ENCODE measurements at regions not wholly inside any gene's neighbourhood (a gene's known extent, or its start where the extent isn't known, plus 50 kb on each side); places are given as distances from the start of the nearest gene placed in this dataset.
A peak's percentile ranks its signal among the peaks of the same experiment; 100 is the strongest.
"Not testable (repeated sequence)": the region's sequence is repeated elsewhere in the genome, so short reads cannot be mapped to it uniquely, and the experiment has no call there.

DNA sequence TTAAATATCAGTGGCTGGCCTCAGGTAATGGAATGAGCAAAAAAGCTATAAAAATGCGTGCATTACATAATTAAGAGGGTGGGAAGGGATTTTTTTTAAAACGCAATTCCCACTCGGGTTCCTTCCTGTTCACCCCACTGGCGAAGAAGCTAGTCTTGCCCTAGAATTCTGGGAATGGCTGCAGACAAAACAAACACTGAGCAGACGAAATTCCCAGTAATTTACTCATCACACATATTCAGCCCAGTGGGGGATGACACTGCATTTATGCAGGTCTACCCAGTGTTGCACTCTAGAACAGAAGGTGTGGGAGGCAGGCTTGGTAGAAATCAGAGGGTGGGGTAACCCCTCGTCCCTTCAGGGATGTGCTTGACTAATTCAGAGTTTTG is 2695.0 kb upstream of the DEFB115 start:
- no peak for DNase-seq

DNA sequence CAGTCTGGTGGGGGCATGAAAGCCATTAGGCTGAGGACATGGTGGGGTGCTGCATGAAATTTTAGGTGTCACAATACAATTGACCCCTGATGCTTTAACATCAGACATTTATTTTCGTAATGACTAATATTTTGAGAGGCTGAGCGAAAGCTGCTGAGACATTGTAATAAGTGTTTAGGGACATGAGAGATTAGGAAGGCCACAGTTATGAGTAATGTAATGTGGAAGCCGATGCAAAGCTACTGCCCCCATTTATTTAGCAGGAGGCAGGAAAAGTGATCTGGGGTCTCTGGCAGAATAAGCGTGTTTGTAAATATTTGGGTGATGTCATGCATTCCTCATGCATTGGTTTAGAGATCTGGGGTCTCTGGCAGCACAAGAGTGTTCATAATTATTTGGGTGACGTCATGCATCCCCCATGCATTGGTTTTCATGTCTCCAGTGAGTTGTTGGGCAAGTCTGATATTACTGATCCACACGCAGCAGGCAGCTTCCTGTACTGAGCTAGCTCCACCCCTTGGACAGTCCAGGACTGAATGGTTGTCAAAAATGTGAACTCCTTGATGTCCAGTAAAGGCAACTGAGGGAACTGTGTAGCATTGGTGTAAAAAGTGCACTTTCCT is 2694.5 kb upstream of the DEFB115 start:
- not testable (repeated sequence) for DNase-seq

DNA sequence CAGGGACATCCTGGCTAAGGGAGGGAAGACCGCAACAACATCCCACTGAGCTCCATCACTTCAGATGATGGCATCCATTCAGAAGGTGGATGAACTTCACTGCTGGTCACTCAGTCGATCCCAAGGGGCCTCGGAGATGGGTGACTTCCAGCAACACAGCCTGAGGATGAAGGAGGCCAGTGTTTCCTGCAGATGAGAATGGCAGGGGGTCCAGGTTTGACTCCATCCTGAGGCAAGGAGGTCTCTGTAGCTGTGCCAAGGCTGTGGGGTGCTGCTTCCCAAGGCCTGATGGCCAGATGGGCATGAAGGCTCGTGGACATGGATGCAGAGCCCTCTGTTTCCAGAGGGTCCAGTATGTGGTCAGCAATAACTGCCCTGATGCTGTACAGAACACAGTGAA is 2693.4 kb upstream of the DEFB115 start:
- not testable (repeated sequence) for DNase-seq

DNA sequence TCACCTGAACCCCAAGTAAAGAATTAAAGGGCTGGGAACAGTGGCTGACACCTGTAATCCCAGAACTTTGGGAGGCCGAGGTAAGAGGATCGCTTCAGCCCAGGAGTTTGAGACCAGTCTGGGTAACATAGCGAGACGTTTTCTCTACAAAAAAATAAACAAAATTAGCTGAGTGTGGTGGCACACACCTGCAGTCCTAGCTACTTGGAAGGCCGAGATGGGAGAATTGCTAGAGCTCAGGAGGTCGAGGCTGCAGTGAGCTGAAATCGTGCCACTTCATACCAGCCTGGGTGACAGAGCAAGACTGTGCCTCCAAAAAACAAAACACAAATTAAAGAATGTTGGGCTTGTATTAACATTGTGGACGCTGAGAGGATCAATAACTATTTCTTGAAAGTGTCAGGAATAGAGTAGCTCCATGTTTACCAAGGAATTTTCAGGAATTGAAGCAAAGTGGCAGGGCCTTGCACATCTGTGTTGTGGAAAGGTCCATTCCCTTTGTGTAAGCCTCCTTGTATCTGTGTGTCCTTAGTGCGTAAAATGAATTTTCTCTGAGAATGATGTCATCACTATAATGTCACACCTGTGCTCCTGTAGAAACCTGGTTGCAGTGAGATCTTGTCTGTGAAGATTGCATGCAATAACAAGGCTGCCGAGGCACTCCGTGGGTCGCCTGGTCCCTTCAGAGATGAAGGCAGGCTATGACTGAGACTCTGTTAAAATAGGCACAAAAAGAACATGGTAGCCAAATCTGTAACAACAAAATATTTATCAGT is 2692.6 kb upstream of the DEFB115 start:
- not testable (repeated sequence) for DNase-seq

DNA sequence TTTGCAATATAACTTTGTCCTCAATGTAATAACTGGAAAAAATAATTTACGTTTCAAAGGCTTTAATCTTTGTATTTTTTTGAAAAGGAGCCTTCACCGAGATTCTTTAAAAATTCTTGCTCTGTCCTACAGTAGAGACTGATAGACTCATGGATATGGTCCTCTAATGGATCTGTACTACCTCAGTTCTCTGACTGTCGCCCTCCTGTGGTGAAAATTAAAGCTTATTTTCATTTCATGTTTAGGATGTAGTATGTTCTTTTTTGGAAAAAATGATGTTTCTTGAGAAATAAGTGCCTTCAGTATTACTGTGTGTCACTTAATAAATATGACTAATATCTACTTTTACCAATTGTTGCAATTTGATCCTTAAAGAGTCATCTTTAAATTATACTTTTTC is 2681.5 kb upstream of the DEFB115 start:
- not testable (repeated sequence) for DNase-seq

DNA sequence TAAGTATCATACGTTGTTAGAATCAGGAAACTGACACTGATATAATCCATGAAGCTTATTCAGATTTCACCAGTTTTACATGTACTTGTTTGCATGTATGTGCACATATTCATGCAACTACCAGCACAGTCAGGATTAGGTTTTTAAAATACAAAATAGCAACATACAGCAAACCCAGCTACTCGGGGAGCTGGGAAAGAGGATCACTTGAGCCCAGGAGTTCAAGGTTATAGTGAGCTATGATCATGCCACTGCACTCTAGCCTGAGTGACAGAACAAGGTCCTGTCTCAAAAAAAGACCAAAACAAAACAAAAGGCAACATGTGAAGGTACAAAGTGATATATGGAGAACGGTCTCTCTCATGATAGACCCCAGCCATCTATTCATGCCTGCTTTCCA is 2665.8 kb upstream of the DEFB115 start:
- DNase-seq = not testable (repeated sequence)

DNA sequence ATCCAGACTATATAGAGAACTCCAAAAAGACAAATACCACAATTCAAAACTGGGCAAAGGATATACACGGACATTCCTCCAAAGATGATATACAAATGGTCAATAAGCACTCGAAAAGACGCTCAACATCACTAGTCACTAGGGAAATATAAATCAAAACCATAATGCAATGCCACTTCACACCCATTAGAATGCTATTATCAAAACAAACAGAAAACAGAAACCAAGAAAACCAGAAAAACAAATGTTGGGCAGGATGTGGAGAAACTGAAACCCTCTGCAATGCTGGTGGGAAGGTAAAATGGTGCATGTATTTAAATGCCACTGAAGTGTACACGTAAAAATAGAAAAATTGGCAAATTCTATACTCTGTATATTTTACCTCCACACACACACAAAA is 2664.1 kb upstream of the DEFB115 start:
- not testable (repeated sequence) for DNase-seq

DNA sequence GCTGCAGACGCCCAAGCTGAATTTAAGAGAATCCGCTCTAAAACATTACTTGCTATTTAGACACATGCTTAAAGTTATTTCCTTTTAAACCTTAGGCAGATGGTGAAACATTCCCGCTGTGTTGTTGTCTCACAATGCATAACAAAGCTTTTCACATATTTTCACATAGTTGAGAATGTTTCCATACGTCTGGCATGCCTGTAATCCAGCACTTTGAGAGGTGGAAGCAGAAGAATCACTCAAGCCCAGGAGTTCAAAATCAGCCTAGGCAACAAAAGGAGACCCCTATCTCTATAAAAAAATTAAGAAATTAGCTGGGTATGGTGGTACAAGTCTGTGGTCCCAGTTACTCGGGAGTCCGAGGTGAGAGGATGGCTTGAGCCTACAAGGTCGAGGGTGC is 2663.0 kb upstream of the DEFB115 start:
- not testable (repeated sequence) for DNase-seq

DNA sequence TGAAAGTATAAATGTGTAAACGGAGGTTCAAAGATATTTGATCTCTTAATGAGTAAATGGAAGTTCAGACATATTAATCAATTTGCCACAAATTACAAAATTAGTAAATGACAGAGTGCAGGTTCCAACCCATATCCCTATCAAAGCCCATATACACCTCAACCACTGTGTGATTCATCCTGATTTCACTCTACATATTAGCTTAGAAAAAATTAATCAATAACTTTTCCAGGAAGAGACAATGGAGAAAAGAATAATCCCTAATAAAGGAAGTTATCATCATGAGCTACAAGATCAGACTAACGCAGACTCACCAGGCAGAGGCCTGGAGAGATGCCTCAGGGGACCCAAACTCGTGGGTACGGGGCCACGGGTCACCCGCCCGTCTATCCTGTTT is 2655.5 kb upstream of the DEFB115 start:
- DNase-seq = not testable (repeated sequence)

DNA sequence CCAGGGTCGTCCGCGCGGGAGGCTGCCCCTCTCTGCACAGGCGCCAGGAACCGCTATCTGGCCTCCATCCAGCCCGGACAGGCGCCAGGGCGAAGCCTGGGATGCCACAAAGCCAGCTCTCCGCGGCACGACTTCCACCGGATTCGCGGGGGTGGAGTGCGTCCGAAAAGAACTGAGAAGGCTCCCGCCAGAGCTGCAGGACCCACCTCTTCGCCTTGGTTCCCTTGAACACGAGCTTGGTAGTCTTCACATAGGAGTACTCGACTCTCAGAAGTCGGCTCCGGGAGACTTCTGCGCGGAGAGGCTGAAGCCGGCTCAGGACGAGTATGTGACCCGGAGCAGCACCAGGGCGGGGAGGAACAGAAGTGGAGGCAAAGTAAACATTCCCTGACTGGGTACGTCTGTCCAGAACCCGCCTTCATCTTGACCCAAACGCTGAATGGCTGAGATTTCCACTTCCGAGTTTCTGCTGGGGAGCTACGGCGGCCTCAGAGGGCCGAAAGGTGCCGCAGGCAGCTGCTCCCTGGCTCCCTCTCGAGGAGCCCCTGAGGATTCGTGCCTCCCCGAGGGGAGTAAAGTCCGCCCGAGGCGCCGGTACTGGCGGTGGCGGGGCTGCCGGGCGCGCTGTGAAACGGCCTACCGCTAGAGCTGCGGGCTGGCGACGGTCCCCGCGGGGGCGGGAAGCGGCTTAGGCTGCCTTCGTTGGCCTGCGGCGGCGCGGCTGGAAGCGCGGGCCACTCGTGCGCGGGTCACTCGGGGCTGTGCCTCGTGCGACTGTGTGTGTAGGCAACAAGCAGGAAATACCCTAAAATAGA is 2654.9 kb upstream of the DEFB115 start:
- peak; percentile 43 for DNase-seq

DNA sequence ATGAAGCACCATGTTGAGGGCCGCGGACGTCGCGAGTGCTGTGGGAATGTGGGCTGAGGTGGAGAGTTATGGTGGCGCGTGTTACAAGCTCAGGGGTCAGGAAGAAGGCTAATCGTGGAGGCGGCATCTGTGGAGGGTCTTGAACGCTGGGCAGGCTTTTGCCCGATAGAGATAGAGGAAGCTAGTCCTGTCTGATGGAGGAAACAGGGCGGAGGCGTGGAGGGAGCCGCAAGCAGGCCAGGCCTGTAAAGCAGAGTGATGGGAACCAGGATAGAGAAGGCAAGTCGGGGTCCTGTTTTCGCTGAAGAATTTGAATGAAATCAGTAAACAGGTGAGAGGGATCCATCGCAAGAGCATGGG is 2654.3 kb upstream of the DEFB115 start:
- not testable (repeated sequence) for DNase-seq

DNA sequence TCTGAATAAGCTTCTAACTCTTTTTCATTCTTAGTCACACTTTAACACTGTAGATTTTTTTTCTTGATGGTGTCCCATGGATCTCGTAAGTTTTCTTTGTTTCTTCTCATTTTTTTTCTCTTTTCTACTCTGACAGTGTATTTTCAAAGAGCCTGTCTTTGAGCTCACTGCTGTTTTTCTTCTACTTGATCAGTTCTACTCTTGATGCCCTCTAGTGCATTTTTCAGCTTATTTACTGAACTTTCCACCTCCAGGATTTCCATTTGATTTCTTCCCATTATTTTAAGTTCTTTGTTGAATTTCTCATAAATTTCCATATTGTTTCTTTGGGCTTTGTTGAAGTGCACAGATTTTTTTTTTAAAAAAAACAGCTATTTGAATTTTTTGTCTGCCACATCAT is 2641.1 kb upstream of the DEFB115 start:
- no peak for DNase-seq

DNA sequence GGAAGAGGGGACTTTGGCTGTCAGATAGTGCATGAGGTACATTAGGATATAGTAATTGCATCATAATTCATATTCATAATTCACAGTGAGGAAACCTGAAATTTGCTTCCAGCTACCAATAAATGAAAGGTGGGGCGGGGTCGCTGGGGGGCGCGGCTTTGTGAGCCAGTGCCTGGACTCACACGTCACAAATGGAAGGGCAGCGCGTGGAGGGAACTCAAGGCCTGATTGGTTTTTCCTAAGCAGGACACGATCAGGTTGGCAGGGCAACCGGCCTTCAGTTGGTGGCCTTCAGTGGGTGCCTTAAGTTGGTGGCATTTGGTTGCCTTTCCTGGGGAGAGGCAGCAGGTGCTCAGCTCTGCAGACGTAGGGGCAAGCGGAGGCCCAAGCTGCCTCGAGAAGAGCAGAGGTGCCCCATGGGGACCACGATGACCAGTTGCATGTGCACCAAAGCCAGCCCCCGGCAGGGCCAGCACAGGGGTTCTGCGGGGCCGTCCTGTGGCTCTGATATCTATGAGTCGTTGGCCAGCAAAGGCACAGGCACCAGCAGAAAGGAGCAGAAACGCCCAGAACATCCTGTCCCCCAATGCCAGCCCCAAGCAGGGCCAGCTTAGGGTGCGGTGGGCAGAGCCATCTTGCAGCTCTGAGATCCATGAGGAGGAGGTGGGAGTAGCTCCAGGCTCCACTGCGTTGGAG is 2637.4 kb upstream of the DEFB115 start:
- DNase-seq = not testable (repeated sequence)

DNA sequence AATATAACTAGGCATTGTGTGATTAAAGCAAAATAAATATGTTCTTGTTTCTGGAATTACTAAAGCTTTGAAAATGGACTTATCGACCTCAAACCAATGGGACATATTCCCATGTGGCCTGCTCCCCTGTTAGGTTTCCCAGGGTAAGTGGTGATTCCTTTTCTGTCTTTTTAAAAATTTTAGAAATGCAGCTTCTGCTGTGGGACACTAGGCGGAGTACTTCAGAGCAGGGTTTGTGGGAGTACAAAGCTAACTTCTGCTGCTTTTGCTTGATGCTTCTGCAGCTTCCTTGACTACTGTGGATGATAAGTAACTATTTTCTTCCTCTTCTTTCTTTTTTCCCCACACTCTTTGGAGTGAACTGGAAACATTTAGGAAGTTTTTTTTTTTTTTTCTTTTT is 2632.4 kb upstream of the DEFB115 start:
- not testable (repeated sequence) for DNase-seq

DNA sequence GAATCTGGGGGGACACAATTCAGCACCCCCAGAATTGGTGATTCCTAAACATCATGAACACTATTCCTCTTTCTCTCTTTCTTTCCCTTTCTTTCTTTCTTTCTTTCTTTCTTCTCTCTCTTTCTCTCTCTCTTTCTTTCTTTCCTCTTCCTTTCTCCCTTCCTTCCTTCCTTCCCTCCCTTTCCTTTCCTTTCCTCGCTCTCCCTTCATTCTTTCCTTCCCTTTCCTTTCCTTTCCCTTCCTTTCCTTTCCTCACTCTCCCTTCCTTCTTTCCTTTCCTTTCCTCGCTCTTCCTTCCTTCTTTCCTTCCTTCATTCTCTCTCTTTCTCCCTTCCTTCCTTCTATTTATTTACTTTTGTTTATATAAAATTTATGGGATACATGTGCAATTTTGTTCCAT is 2616.6 kb upstream of the DEFB115 start:
- not testable (repeated sequence) for DNase-seq

Measured in T-helper 9 cell (primary cell).